ENCODE measurements at regions not wholly inside any gene's neighbourhood (a gene's known extent, or its start where the extent isn't known, plus 50 kb on each side); places are given as distances from the start of the nearest gene placed in this dataset.

DNA sequence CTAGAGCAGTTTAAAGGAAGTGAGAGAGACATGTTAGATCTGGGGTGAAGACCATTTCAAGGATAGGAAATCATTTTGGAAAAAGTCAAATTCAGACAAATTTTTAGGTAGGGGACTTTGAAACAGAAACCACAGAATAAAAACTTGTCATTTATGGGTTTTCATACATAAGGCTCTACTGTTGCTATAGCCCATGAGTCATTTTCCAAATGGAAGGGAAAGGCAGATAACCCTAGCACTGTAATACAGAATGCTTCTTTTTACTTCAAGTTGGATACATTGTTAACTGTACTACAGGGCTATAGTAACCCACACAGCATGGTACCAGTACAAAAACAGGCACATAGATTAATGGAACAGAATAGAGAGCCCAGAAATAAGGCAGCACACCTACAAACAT lies 455.4 kb downstream of the EBF1 start:
- DNase-seq, result no peak

DNA sequence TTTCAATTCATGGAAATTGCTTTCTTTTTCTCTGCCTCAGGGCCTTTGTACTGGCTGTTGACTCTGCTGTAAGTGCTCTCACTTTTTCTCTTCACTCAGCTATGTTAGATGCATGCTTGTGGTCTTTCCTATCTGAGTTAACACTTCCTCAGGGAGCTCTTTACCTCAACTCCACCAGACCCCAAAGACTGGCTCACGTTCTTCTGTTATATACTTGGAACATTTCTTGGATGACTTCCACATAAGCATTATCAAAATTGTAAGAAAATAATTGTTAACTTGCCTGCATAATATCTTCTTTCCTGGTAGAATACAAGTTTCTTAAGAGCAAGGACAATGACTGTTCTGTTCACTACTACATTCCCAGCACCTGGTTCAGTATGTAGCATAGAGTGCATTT lies 455.9 kb downstream of the EBF1 start:
- DNase-seq, result no peak

GRCh38 chr5:158642879-158643278 lies 456.8 kb downstream of the EBF1 start:
- DNase-seq, result no peak

DNA sequence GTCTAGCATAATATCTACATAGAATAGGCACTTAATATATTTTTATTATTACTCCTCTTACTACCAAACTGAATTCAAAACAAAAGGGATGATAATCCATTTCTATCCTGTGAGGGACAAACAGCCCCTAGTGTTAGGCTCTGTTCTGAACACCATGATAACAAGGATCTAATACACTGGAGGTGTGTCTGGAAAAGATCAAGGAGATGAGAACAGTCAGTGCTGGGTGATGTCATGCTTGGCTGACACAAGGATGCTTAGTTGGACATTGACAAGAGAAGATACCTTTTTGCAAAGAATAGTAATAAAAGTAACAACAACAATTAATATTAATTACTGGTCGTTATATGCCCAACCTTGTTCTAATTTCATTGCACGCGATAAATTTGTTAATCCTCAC lies 458.7 kb downstream of the EBF1 start:
- DNase-seq, result no peak

DNA sequence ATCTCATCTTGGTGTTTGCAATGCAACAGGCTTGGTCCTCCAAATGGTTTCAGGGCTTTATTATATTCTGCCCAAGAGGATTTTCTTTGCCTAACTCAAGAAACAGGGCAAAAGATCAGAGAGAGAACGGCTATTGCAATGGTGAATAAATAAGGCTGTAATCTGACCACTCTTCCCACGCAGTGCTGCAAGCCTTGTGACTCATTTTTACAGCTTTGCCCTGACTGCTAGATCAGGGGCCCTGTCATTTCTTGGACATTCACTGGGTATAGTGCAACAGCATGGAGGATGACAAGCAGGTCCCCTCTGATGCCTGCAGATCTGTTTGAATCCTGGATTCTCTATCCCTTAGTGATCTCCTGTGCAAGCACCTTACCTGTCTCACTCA lies 459.1 kb downstream of the EBF1 start:
- no peak for DNase-seq

- DNase-seq, result no peak
These were observed 459.7 kb downstream of the EBF1 start for GRCh38 chr5:158639881-158640592.

DNA sequence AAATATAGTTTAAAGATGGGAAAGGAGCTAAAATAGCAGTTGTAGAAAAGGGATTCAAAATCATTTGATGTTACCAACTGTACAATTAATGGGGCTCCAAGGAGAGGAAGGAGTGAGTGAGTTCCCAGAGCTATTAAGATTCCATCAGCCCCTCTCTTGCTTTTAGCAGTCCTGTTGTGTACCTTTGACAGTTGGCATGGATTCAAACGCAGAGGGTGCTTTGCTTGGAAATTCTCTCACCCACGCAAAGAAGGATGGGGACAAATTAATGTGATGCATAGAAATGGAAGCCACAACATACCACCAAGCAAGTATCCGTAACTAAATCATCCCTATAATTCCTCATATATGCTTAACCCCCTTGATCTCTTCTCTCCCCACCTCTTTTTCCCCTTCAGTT lies 461.3 kb downstream of the EBF1 start:
- no peak for DNase-seq

- no peak for DNase-seq
These were observed 462.7 kb downstream of the EBF1 start for GRCh38 chr5:158637039-158637438.

DNA sequence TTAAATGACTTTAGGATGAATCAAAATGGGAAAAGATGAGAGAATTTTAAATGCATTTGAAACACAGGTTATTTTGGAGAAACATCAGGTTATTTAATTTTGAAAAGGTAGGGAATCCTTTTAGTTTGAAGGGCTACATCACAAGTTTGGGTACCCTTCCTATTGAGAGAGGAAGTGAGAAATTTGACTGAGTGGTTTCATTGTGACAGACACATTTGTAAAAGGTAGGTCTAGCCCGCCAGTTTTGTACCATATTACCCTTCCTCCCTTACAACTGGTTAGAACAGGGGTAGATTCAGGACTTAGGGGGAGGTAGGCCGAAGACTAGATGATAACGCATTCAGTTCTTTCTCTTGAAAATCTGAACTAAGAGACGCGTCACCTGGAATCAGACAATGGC lies 464.2 kb downstream of the EBF1 start:
- DNase-seq, result no peak

GRCh38 chr5:158634714-158635113 lies 465.0 kb downstream of the EBF1 start:
- no peak for DNase-seq

- no peak for DNase-seq
These were observed 470.0 kb downstream of the EBF1 start for GRCh38 chr5:158629591-158630312.

DNA sequence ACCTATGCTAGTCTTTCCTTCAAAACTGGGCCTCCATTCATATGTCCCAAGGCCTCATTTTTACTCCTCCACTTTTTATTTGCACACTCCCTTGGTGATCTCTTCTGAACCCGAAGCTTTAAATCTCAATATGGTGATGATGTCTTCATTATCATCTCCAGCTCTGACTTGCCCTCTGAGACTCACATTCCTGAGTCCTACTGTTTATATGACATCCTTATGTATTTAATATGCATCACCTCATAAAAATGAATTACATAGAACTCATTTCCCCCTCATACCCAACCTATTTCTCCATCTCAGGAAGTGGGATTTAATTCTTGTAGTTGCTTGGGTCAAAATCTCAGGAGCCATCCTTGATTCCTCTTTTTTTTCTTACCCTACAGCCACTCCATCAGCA lies 473.0 kb downstream of the EBF1 start:
- no peak for DNase-seq

DNA sequence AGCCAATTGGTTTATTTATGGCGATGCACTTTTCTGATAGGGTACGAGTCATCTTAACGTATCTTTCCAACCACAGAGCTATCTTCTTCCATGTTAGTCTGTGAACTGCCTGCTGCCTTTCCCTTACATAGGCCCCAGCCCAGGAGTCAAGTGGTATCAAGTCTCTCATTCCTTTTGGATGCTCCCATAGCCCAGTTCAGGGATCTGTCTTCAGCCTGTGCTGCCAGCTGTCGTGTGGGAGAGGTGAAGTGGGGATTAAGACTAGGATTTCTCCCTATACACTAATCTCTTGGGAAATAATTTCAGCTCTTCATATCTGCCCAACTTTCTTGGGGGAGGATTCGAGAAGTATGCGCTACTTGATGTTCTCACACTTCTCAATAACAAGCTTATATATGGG lies 475.7 kb downstream of the EBF1 start:
- DNase-seq, result no peak

- DNase-seq, result no peak
These were observed 478.3 kb downstream of the EBF1 start for GRCh38 chr5:158621391-158621790.

DNA sequence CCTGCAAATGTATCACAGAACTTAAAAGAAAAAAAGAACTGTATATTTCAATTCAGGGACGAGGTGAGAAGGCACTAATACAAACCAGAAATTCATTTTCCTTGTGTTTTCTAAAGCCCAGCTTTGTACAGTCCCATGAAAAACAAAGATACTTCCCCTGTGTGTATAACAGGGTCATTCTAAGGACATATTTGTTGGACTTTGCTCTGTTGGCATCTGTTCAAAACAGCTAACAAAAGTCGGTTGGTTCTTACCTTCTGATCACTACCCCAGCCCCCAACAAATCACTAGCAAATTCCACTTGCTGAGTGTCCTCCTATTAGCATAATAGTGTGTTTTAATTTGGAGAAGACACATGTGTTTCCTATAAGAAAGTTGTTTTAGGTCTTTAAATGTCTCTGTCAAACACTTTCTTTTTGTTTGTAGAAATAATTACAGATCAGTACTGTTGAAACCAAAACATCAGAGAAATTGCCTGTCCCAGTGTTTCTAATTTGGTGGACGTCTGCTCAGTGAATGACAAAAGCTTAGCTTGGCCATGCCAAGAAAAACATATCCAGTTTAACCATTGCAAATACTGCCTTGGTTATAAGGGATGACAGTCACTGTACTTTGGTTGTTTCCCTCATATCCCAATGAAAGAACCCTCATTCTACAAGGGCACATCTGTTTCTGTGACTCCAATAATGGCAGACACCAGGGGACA lies 480.5 kb downstream of the EBF1 start:
- no peak for DNase-seq

GRCh38 chr5:158618256-158618655 lies 481.5 kb downstream of the EBF1 start:
- DNase-seq, result no peak

DNA sequence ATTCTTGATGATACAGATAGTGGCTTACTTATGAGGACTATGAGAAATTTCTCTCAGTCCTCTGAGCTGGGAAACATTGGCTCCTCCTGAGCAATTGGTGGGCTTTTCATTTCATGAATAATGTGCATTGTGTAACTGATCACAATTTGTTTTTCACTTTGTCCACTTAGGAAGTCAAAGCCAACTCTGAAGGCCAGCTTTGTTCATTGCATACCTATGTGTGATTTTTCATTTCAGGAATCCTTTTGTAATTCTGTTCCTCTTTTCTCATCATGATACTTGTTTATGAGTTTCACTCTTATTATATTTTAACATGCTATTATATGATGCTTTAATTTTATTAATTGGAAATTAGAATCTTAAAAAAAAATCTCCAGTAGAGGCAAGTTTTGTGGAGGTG lies 483.0 kb downstream of the EBF1 start:
- no peak for DNase-seq

DNA sequence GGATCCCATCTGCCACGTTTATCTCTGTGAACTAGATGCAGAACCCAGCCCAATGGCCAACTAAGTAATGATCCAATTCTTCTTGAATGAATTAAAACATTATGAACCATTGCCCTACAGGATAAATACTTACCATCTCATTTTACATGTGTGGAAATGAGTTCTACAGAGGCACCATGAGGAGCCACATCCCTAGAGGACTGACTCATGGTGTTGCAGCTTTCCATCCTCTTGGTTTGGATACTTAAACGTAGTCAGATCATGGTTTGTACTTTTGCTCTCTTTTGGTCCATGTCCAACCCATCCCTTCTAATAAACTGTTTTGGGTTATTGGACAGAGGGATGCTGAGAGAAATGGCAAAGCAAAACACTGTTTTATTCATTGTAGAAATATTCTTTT lies 484.8 kb downstream of the EBF1 start:
- no peak for DNase-seq

GRCh38 chr5:158611581-158611980 lies 488.1 kb downstream of the EBF1 start:
- DNase-seq, result no peak

DNA sequence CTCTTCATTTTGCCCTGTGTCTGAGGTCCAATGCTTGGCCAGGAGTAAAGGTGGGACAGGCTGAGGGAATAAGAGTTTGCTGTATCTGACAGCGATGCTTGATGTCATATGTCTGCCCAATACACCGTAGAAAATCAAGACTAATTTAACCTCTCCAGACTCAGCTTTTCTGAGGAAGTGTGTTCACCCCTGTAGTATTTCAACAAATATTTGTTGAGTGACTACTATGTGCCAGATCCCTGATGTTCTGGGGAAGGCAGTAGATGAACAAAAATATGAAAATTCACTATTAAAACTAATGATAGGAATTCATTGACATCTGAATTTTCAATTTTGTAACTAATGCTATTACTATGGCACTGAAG lies 489.7 kb downstream of the EBF1 start:
- DNase-seq, result no peak

DNA sequence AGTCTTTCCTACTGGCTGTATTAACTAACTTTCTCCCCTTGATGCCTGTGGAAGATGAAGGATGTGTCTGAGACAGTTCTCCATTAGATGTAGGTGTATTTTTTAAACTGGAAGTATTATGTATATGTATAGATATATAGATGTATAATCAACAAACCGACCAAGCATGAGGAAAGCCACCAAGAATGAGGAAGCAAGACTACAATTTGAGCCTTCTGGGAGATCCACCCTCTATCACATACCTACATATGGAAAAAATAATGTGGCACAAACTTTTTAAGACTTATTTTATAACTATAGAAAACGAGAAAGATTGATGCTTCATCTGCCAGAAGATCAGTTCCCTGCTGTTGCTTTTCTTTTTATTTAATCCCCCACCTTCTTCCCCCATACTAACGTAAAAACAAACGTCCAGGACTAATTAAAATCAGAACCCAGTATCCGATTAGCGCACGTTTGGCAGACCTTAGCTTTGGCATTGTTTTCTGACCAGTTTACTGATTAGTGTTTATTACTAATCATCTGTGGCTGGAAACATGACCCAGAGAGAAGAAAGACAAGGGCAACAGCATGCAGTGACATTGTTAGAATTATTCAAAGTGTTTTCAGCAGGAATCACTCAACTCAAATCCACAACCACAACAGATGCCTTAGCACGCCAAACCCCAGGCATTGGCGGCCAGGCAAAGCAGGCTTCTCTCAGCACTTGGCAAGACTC lies 490.2 kb downstream of the EBF1 start:
- DNase-seq, result no peak

DNA sequence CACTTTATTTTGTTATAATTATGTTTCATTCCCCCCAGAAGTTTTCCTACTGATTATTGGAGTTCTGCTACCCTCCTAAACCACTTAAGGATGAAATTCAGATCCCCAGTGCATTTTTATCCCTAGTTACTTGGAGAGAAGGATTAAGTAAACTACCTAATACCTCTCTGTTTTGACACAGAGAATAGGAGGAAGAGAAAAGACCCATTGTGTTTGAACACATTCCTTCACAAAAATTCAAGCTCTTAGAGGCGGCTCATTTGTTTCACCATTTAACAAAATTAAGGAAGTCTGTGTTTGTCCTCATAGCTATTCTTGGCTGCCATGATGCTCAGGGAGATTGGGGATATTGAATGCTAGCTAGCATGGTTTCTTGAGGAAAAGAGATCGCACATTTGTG lies 492.6 kb downstream of the EBF1 start:
- DNase-seq, result no peak

- DNase-seq, result no peak
These were observed 493.5 kb downstream of the EBF1 start for GRCh38 chr5:158606233-158606632.

DNA sequence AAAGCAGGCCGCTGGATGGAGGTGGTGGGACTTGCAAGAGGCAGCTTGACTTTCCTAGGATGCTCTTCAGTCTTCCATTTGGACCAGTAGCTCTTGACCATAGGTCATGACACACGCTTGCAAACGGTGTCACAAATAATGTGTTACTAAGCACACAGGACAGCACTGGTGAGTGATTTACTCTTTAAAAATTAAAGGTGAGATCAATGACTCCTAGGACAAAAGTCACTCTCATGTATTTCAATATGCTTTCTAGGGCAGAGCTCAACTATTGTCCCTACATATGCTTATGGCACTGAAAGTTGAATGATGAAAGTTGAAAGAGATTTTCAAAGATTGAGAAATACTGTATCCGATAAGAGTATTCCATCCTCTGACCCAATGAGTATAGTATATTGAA lies 496.7 kb downstream of the EBF1 start:
- DNase-seq, result no peak

All from NCI-H1436 treated with DMSO at 0.1 percent for 48 hours (cell line).